ENCODE measurements at regions not wholly inside any gene's neighbourhood (a gene's known extent, or its start where the extent isn't known, plus 50 kb on each side); places are given as distances from the start of the nearest gene placed in this dataset.

DNA sequence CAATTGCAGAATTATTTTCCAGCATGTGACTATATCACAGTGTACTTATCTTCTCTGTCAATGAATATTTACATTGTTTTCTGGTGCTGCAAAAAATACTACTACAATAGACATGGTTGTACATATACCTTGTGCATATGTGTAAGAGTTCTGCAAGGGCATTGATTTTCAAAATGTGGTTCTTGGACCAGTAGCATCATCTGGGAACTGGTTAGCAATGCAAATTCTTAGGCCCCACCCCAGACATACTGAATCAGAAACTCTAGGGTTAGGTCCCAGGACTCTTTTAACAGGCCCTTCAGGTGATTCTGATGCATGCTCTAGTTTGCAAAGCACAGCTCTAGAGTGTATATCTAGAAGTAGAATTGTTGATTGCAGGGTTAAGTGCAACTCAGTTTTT lies 292.3 kb downstream of the ZNF621 start:
- Histone ChIP-seq H3K14ac (ENCODE audit: low read length) (no peak overlapping the region), H3K9ac (ENCODE audit: low read length) (no peak overlapping the region), H2AK5ac (ENCODE audit: low read length) (no peak overlapping the region), H3K4me2 (ENCODE audit: low read length) (no peak overlapping the region), H3K36me3 (ENCODE audit: control insufficient read depth in 1 of 2, insufficient read depth in 2 of 2, low read length in 2 of 2) (no peaks in the 10 kb centered on the region), H3K4ac (ENCODE audit: low read depth, low read length) (no peak overlapping the region), H2BK5ac (ENCODE audit: low read depth, low read length, poor library complexity) (no peak overlapping the region), H2AFZ (ENCODE audit: insufficient read depth, low read length, poor library complexity) (no peak overlapping the region), H3K79me1 (ENCODE audit: low read length) (no peaks in the 10 kb centered on the region), H3K4me3 (ENCODE audit: low read depth, low read length) (no peak overlapping the region), H3K27ac (ENCODE audit: low read depth, low read length) (no peak overlapping the region), H3K79me2 (ENCODE audit: control insufficient read depth, insufficient read depth, low read length, poor library complexity) (no peaks in the 10 kb centered on the region), H4K91ac (ENCODE audit: low read depth, low read length) (no peak overlapping the region), H3K9me3 (ENCODE audit: insufficient read depth, low read depth, low read length) (no peaks in the 10 kb centered on the region), H4K8ac (ENCODE audit: low read depth, low read length) (no peak overlapping the region), H3K18ac (ENCODE audit: low read length) (no peak overlapping the region), H2BK12ac (ENCODE audit: low read length) (no peak overlapping the region), H2BK120ac (ENCODE audit: insufficient read depth, low read length, poor library complexity) (no peak overlapping the region), H3K4me1 (ENCODE audit: control insufficient read depth in 1 of 2, insufficient read depth in 2 of 2, low read length in 2 of 2) (no peaks in the 10 kb centered on the region), H4K12ac (ENCODE audit: low read depth, low read length) (no peak overlapping the region), H3K23ac (ENCODE audit: low read length) (no peak overlapping the region), H3K27me3 (ENCODE audit: insufficient read depth, low read length) (no peaks in the 10 kb centered on the region)
- no peak for DNase-seq

DNA sequence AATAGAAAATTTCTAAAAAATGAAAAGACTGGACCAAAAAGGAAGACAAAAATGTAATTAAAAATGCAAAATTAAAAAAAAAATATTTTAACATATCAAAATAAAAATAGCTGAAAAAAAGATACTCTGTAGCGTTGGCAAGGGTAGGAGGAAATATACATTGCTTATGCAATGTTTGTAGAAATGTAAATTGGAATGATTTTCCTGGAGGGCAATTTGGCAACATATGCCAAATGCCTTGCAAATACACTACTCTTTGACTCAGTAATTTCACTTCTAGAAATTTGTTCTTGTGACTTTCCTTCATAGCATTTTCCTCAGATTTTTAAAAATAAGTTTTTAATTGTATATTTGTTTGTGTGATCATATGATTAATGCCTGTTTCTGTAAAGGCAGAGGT lies 296.6 kb downstream of the ZNF621 start:
- H3K79me1 ChIP-seq (ENCODE audit: low read length) = no peaks in the 10 kb centered on the region
- H2AFZ ChIP-seq (ENCODE audit: insufficient read depth, low read length, poor library complexity) = no peak overlapping the region
- H3K9me3 ChIP-seq (ENCODE audit: insufficient read depth, low read depth, low read length) = no peaks in the 10 kb centered on the region
- no peak overlapping the region for H3K14ac ChIP-seq (ENCODE audit: low read length)
- no peak overlapping the region for H3K18ac ChIP-seq (ENCODE audit: low read length)
- no peak overlapping the region for H4K91ac ChIP-seq (ENCODE audit: low read depth, low read length)
- no peak overlapping the region for H3K27ac ChIP-seq (ENCODE audit: low read depth, low read length)
- no peak overlapping the region for H3K4me3 ChIP-seq (ENCODE audit: low read depth, low read length)
- no peak overlapping the region for H4K12ac ChIP-seq (ENCODE audit: low read depth, low read length)
- no peak overlapping the region for H2BK12ac ChIP-seq (ENCODE audit: low read length)
- no peaks in the 10 kb centered on the region for H3K79me2 ChIP-seq (ENCODE audit: control insufficient read depth, insufficient read depth, low read length, poor library complexity)
- H2BK120ac ChIP-seq (ENCODE audit: insufficient read depth, low read length, poor library complexity) = no peak overlapping the region
- no peak overlapping the region for H3K4me2 ChIP-seq (ENCODE audit: low read length)
- no peak overlapping the region for H3K4ac ChIP-seq (ENCODE audit: low read depth, low read length)
- no peak overlapping the region for H3K9ac ChIP-seq (ENCODE audit: low read length)
- H3K23ac ChIP-seq (ENCODE audit: low read length) = no peak overlapping the region
- DNase-seq = no peak
- H3K36me3 ChIP-seq (ENCODE audit: control insufficient read depth in 1 of 2, insufficient read depth in 2 of 2, low read length in 2 of 2) = no peaks in the 10 kb centered on the region
- no peak overlapping the region for H2BK5ac ChIP-seq (ENCODE audit: low read depth, low read length, poor library complexity)
- H3K4me1 ChIP-seq (ENCODE audit: control insufficient read depth in 1 of 2, insufficient read depth in 2 of 2, low read length in 2 of 2) = no peaks in the 10 kb centered on the region
- H2AK5ac ChIP-seq (ENCODE audit: low read length) = no peak overlapping the region
- H4K8ac ChIP-seq (ENCODE audit: low read depth, low read length) = no peak overlapping the region
- WGBS (ENCODE audit: extremely low coverage, insufficient coverage, insufficient read length) = no CpG with 5 or more reads among the region's 1 CpG
- no peaks in the 10 kb centered on the region for H3K27me3 ChIP-seq (ENCODE audit: insufficient read depth, low read length)

DNA sequence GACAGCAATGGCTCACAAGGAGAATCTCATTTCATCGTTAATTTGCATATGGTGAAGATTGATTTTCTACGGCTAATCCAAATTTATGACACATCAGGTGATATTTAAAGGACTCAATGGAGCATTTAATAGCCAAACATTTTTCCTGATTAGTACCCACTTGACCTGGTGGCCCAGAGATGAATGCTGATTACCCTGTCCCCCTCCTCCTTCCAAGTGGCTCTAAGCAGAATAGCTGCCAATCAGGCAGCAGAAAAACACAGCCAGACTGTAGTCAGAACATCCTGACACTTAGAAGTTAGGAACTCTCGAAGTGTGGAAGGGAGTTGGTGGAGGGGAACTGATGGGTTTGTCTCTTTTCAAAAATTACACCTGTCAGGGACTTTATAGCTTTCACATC lies 302.5 kb downstream of the ZNF621 start:
- Histone ChIP-seq H3K9ac (ENCODE audit: low read length) (no peak overlapping the region), H3K4ac (ENCODE audit: low read depth, low read length) (no peak overlapping the region), H3K9me3 (ENCODE audit: insufficient read depth, low read depth, low read length) (no peaks in the 10 kb centered on the region), H2BK5ac (ENCODE audit: low read depth, low read length, poor library complexity) (no peak overlapping the region), H4K12ac (ENCODE audit: low read depth, low read length) (no peak overlapping the region), H2AK5ac (ENCODE audit: low read length) (no peak overlapping the region), H3K4me2 (ENCODE audit: low read length) (no peak overlapping the region), H3K4me3 (ENCODE audit: low read depth, low read length) (no peak overlapping the region), H2AFZ (ENCODE audit: insufficient read depth, low read length, poor library complexity) (no peak overlapping the region), H2BK12ac (ENCODE audit: low read length) (no peak overlapping the region), H3K36me3 (ENCODE audit: control insufficient read depth in 1 of 2, insufficient read depth in 2 of 2, low read length in 2 of 2) (no peaks in the 10 kb centered on the region), H3K27ac (ENCODE audit: low read depth, low read length) (no peak overlapping the region), H3K4me1 (ENCODE audit: control insufficient read depth in 1 of 2, insufficient read depth in 2 of 2, low read length in 2 of 2) (no peaks in the 10 kb centered on the region), H3K18ac (ENCODE audit: low read length) (no peak overlapping the region), H3K14ac (ENCODE audit: low read length) (no peak overlapping the region), H3K27me3 (ENCODE audit: insufficient read depth, low read length) (no peaks in the 10 kb centered on the region), H4K91ac (ENCODE audit: low read depth, low read length) (no peak overlapping the region), H4K8ac (ENCODE audit: low read depth, low read length) (no peak overlapping the region), H2BK120ac (ENCODE audit: insufficient read depth, low read length, poor library complexity) (no peak overlapping the region), H3K79me1 (ENCODE audit: low read length) (no peaks in the 10 kb centered on the region), H3K23ac (ENCODE audit: low read length) (no peak overlapping the region), H3K79me2 (ENCODE audit: control insufficient read depth, insufficient read depth, low read length, poor library complexity) (no peaks in the 10 kb centered on the region)
- no CpG with 5 or more reads among the region's 3 CpGs for WGBS (ENCODE audit: extremely low coverage, insufficient coverage, insufficient read length)
- no peak for DNase-seq

DNA sequence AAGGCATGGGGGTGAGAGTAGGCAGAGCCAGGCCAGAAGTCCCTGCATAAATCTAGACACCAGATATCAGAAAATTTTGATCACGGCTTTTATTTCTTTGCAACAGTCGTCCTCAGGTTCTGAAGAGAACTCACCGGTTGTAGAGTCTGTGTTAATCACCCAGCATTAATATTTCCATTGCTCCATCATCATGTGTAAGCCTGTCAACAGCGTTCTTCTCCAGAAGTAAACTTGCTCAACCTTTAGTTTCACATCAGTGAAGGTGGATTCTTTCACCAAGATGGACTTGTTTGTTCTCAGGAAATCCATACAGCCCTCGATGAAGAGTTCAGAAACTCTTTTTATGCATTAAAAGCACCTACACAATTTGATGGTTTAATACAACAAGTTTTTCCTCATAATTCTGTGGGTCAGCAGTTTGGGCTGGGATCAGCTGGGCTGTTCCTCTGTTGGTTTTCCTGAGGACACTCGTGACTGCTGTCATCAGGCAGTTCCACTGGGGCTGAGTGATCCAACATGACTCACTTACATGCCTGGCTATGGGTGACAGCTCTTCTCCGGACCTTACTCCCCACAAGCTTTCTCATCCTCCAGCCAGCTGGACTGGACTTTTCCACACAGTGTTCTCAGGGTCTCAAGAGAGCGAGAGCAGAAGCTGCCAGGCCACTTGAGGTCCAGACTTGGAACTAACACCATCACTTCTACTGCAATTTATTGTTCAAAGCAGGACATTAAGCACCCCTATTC lies 303.4 kb downstream of the ZNF621 start:
- no CpG with 5 or more reads among the region's 8 CpGs for WGBS (ENCODE audit: extremely low coverage, insufficient coverage, insufficient read length)
- H3K4ac ChIP-seq (ENCODE audit: low read depth, low read length) = no peak overlapping the region

More for the DNA sequence above, 303.4 kb downstream of the ZNF621 start:
- Histone ChIP-seq H3K23ac (ENCODE audit: low read length) (no peak overlapping the region), H3K36me3 (ENCODE audit: control insufficient read depth in 1 of 2, insufficient read depth in 2 of 2, low read length in 2 of 2) (no peaks in the 10 kb centered on the region), H3K79me2 (ENCODE audit: control insufficient read depth, insufficient read depth, low read length, poor library complexity) (no peaks in the 10 kb centered on the region), H3K4me3 (ENCODE audit: low read depth, low read length) (no peak overlapping the region), H3K9ac (ENCODE audit: low read length) (no peak overlapping the region), H3K9me3 (ENCODE audit: insufficient read depth, low read depth, low read length) (no peaks in the 10 kb centered on the region), H3K27ac (ENCODE audit: low read depth, low read length) (no peak overlapping the region), H4K12ac (ENCODE audit: low read depth, low read length) (no peak overlapping the region), H2BK120ac (ENCODE audit: insufficient read depth, low read length, poor library complexity) (no peak overlapping the region), H4K91ac (ENCODE audit: low read depth, low read length) (no peak overlapping the region), H2BK5ac (ENCODE audit: low read depth, low read length, poor library complexity) (no peak overlapping the region), H2BK12ac (ENCODE audit: low read length) (no peak overlapping the region), H3K4me1 (ENCODE audit: control insufficient read depth in 1 of 2, insufficient read depth in 2 of 2, low read length in 2 of 2) (no peaks in the 10 kb centered on the region), H4K8ac (ENCODE audit: low read depth, low read length) (no peak overlapping the region), H3K27me3 (ENCODE audit: insufficient read depth, low read length) (no peaks in the 10 kb centered on the region), H2AK5ac (ENCODE audit: low read length) (no peak overlapping the region), H2AFZ (ENCODE audit: insufficient read depth, low read length, poor library complexity) (no peak overlapping the region), H3K4me2 (ENCODE audit: low read length) (no peak overlapping the region), H3K79me1 (ENCODE audit: low read length) (no peaks in the 10 kb centered on the region), H3K14ac (ENCODE audit: low read length) (no peak overlapping the region), H3K18ac (ENCODE audit: low read length) (no peak overlapping the region)
- DNase-seq = peak; percentile 12 to 14

All from trophoblast cell (in vitro differentiated cells and primary cell).